Activated CD4-positive, alpha-beta T cell treated with anti-CD3 and anti-CD28 coated beads, Interleukin-2, amount 10 ng/mL, durations not matched to agents 24 days and 14 days (primary cell): ENCODE measurements at regions not wholly inside any gene's neighbourhood (a gene's known extent, or its start where the extent isn't known, plus 50 kb on each side); places are given as distances from the start of the nearest gene placed in this dataset.
A peak's percentile ranks its signal among the peaks of the same experiment; 100 is the strongest.

Experiments used
- DNase-seq: peaks from one replicate; pipeline ENCODE4 v3.0.0; 2022
- H3K27ac Mint-ChIP-seq: one replicate; pipeline ENCODE4 v1.8.0; 2022; ENCODE audit warnings: mild to moderate bottlenecking, mixed read lengths
- H3K27me3 Mint-ChIP-seq: one replicate; pipeline ENCODE4 v1.8.0; 2022; ENCODE audit warnings: mixed read lengths
- H3K36me3 Mint-ChIP-seq: one replicate; pipeline ENCODE4 v1.8.0; 2022; ENCODE audit warnings: low read depth, mild to moderate bottlenecking, mixed read lengths
- H3K4me1 Mint-ChIP-seq: one replicate; pipeline ENCODE4 v1.8.0; 2021; ENCODE audit warnings: mixed read lengths
- H3K4me3 Mint-ChIP-seq: one replicate; pipeline ENCODE4 v1.8.0; 2022; ENCODE audit warnings: mild to moderate bottlenecking, moderate library complexity, mixed read lengths
- H3K9me3 Mint-ChIP-seq: one replicate; pipeline ENCODE4 v1.8.0; 2021; ENCODE audit warnings: mixed read lengths
- intact Hi-C: fragments of 100-400 bp; cut with micrococcal nuclease; formaldehyde crosslinking; loops from one replicate; pipeline ENCODE4 v1.15.1; 2023

GRCh38 chr4:185955826-185956543 is 113.0 kb upstream of the TLR3 start:
- no peak overlapping the region for H3K4me3 Mint-ChIP-seq
- intact Hi-C loops = no loop called here
- H3K9me3 Mint-ChIP-seq = no peaks in the 10 kb centered on the region

GRCh38 chr4:185956544-185956940 is 112.4 kb upstream of the TLR3 start:
- Mint-ChIP-seq H3K27me3 (no peaks in the 10 kb centered on the region), H3K4me1 (no peaks in the 10 kb centered on the region), H3K27ac (no peak overlapping the region), H3K4me3 (no peak overlapping the region), H3K9me3 (no peaks in the 10 kb centered on the region), H3K36me3 (no peaks in the 10 kb centered on the region)
- intact Hi-C loops = no loop called here
- DNase-seq = no peak

More at GRCh38 chr4:185955826-185956543, 113.0 kb upstream of the TLR3 start:
- no peaks in the 10 kb centered on the region for H3K36me3 Mint-ChIP-seq
- H3K27ac Mint-ChIP-seq = no peak overlapping the region
- no peak for DNase-seq
- H3K27me3 Mint-ChIP-seq = no peaks in the 10 kb centered on the region
- H3K4me1 Mint-ChIP-seq = no peaks in the 10 kb centered on the region

GRCh38 chr4:185958094-185958747 is 110.7 kb upstream of the TLR3 start:
- Mint-ChIP-seq H3K27ac (no peak overlapping the region), H3K4me1 (no peaks in the 10 kb centered on the region), H3K9me3 (no peaks in the 10 kb centered on the region), H3K36me3 (no peaks in the 10 kb centered on the region), H3K4me3 (no peak overlapping the region), H3K27me3 (peaks cover 4% of the 10 kb centered on the region)
- no peak for DNase-seq
- intact Hi-C loops = no loop called here

- peaks cover 4% of the 10 kb centered on the region for H3K27me3 Mint-ChIP-seq
- no peak overlapping the region for H3K4me3 Mint-ChIP-seq
- intact Hi-C loops = no loop called here
- no peak for DNase-seq
- H3K27ac Mint-ChIP-seq = no peak overlapping the region
- H3K4me1 Mint-ChIP-seq = no peaks in the 10 kb centered on the region
- H3K9me3 Mint-ChIP-seq = no peaks in the 10 kb centered on the region
- no peaks in the 10 kb centered on the region for H3K36me3 Mint-ChIP-seq
These were observed 103.3 kb upstream of the TLR3 start for GRCh38 chr4:185965426-185966384.

GRCh38 chr4:185966549-185966948 is 102.4 kb upstream of the TLR3 start:
- no peak for DNase-seq
- no peaks in the 10 kb centered on the region for H3K9me3 Mint-ChIP-seq
- no peaks in the 10 kb centered on the region for H3K4me1 Mint-ChIP-seq
- no peak overlapping the region for H3K4me3 Mint-ChIP-seq
- intact Hi-C loops = no loop called here
- peaks cover 4% of the 10 kb centered on the region for H3K27me3 Mint-ChIP-seq
- H3K36me3 Mint-ChIP-seq = no peaks in the 10 kb centered on the region
- no peak overlapping the region for H3K27ac Mint-ChIP-seq

GRCh38 chr4:185966997-185967775 is 101.8 kb upstream of the TLR3 start:
- H3K27me3 Mint-ChIP-seq = peaks cover 2% of the 10 kb centered on the region
- no peak overlapping the region for H3K27ac Mint-ChIP-seq
- no peaks in the 10 kb centered on the region for H3K4me1 Mint-ChIP-seq
- intact Hi-C loops = no loop called here
- no peak for DNase-seq
- no peaks in the 10 kb centered on the region for H3K9me3 Mint-ChIP-seq
- H3K36me3 Mint-ChIP-seq = no peaks in the 10 kb centered on the region
- H3K4me3 Mint-ChIP-seq = no peak overlapping the region

- intact Hi-C loops = no loop called here
- no peaks in the 10 kb centered on the region for H3K9me3 Mint-ChIP-seq
- no peak for DNase-seq
- no peaks in the 10 kb centered on the region for H3K27me3 Mint-ChIP-seq
- H3K4me1 Mint-ChIP-seq = no peaks in the 10 kb centered on the region
- H3K36me3 Mint-ChIP-seq = no peaks in the 10 kb centered on the region
- no peak overlapping the region for H3K4me3 Mint-ChIP-seq
- no peak overlapping the region for H3K27ac Mint-ChIP-seq
These were observed 99.3 kb upstream of the TLR3 start for GRCh38 chr4:185969657-185970056.

GRCh38 chr4:185987961-185988627 is 80.9 kb upstream of the TLR3 start:
- Mint-ChIP-seq H3K27me3 (peaks cover 2% of the 10 kb centered on the region), H3K4me3 (no peak overlapping the region), H3K27ac (no peak overlapping the region), H3K4me1 (no peaks in the 10 kb centered on the region), H3K9me3 (no peaks in the 10 kb centered on the region), H3K36me3 (no peaks in the 10 kb centered on the region)
- no peak for DNase-seq
- intact Hi-C loops = no loop called here

GRCh38 chr4:185991770-185992169 is 77.2 kb upstream of the TLR3 start:
- no peak overlapping the region for H3K4me3 Mint-ChIP-seq
- H3K36me3 Mint-ChIP-seq = no peaks in the 10 kb centered on the region
- no peak overlapping the region for H3K27ac Mint-ChIP-seq
- no peak for DNase-seq
- H3K27me3 Mint-ChIP-seq = peaks cover 5% of the 10 kb centered on the region
- no peaks in the 10 kb centered on the region for H3K4me1 Mint-ChIP-seq
- intact Hi-C loops = no loop called here
- peaks cover 4% of the 10 kb centered on the region for H3K9me3 Mint-ChIP-seq

GRCh38 chr4:185992585-185992984 is 76.4 kb upstream of the TLR3 start:
- Mint-ChIP-seq H3K36me3 (no peaks in the 10 kb centered on the region), H3K9me3 (peaks cover 4% of the 10 kb centered on the region), H3K4me3 (no peak overlapping the region), H3K27ac (no peak overlapping the region), H3K27me3 (peaks cover 5% of the 10 kb centered on the region), H3K4me1 (no peaks in the 10 kb centered on the region)
- no peak for DNase-seq
- intact Hi-C loops = no loop called here

- peaks cover 5% of the 10 kb centered on the region for H3K27me3 Mint-ChIP-seq
- DNase-seq = no peak
- peaks cover 4% of the 10 kb centered on the region for H3K9me3 Mint-ChIP-seq
- no peak overlapping the region for H3K4me3 Mint-ChIP-seq
- H3K4me1 Mint-ChIP-seq = no peaks in the 10 kb centered on the region
- H3K36me3 Mint-ChIP-seq = no peaks in the 10 kb centered on the region
- H3K27ac Mint-ChIP-seq = no peak overlapping the region
- intact Hi-C loops = no loop called here
These were observed 75.5 kb upstream of the TLR3 start for GRCh38 chr4:185993328-185993973.

GRCh38 chr4:185994750-185995149 is 74.2 kb upstream of the TLR3 start:
- Mint-ChIP-seq H3K27me3 (peaks cover 5% of the 10 kb centered on the region), H3K27ac (no peak overlapping the region)

GRCh38 chr4:185995665-185996064 is 73.3 kb upstream of the TLR3 start:
- H3K4me3 Mint-ChIP-seq = no peak overlapping the region
- no peaks in the 10 kb centered on the region for H3K36me3 Mint-ChIP-seq
- intact Hi-C loops = no loop called here
- no peak overlapping the region for H3K27ac Mint-ChIP-seq
- H3K4me1 Mint-ChIP-seq = no peaks in the 10 kb centered on the region
- peaks cover 4% of the 10 kb centered on the region for H3K9me3 Mint-ChIP-seq
- DNase-seq = peak; percentile 33
- peaks cover 5% of the 10 kb centered on the region for H3K27me3 Mint-ChIP-seq

More at GRCh38 chr4:185994750-185995149, 74.2 kb upstream of the TLR3 start:
- no peaks in the 10 kb centered on the region for H3K4me1 Mint-ChIP-seq
- H3K36me3 Mint-ChIP-seq = no peaks in the 10 kb centered on the region
- intact Hi-C loops = no loop called here
- no peak overlapping the region for H3K4me3 Mint-ChIP-seq
- peaks cover 4% of the 10 kb centered on the region for H3K9me3 Mint-ChIP-seq
- DNase-seq = no peak
